HG03103 (cell line): ENCODE measurements at regions not wholly inside any gene's neighbourhood (a gene's known extent, or its start where the extent isn't known, plus 50 kb on each side); places are given as distances from the start of the nearest gene placed in this dataset.

Experiments used
- ATAC-seq: cut with Tn5 transposase; IDR thresholded peaks from one replicate; pipeline ENCODE4 v1.9.1; 2021; ENCODE audit warnings: low read depth; ENCODE audit not compliant: unreplicated experiment

DNA sequence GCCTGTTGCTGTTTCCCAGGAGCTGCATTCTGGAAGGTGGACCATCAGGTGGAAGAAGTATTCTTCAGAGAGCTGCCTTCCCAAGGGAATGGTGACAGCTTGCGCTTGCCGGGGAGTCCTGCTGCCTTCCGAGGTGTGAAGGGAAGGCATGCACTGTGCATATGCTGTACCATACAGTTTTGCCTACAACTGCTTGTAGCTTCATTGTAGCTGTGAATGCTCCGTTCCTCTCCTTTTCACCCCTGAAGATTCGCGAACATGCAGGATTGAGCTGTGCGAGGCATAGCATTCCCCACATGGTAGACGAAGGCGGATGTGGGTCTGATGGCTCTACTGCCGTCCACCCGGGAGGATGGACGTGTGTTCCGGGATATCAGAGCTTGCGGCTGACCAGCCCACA is 243.2 kb upstream of the TSHZ3 start:
- no peak for ATAC-seq

DNA sequence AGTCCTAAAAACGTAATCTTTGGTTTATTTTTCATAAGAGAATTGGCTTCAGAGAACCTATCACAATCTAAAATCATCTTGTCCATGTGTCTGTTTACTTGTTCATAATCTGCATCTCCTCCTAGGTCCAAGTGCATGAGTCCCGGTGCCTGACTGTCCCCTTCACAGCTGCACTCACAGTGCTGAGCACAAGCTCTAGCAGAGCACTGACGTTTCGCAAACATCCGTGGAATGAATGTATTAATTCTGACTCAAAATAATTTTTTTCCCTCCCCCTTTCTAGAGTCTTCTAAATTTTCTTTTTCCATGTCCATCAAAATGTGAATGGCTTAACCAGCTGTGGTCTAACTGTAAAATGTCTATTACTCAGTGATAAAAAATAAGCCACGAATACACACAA is 245.5 kb upstream of the TSHZ3 start:
- ATAC-seq = no peak

DNA sequence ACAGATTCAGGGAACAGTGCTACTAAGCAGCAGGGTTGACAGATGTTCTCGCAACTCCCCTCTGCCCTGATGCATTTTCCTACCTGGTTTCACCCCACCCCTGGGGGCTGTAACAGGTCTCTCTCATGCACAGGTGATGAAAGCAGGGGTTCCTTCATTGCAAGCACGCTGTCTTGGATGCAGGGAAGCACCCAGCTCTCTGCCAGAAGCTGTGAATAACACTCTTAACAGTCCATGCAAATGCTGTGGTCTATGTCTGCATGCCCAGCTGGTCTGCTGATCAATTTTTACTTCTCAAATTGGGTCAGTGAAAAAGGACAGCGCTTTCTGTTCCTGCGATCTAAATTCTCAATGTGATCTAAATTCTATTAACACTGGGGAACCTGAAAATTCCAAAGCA is 246.3 kb upstream of the TSHZ3 start:
- ATAC-seq = no peak

DNA sequence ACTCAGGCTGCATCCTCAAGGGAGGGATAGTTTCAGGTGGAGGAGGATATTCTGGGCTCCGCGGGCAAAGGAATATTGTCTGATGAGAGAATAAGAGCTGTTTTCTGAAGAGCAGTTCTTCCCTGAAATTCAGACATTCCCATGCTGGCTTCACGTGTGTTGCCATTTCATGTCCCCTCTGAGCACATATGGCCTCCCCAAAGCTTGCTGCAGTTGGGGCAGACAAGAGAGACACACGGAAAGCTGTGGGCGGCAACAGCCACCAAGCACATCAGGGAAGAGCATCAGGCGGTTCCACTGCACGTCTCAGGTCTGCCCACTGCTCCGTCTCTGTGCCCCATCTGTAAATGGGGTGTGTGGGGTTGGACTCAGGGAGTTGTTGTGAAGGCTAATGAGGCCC is 247.5 kb upstream of the TSHZ3 start:
- ATAC-seq = no peak

DNA sequence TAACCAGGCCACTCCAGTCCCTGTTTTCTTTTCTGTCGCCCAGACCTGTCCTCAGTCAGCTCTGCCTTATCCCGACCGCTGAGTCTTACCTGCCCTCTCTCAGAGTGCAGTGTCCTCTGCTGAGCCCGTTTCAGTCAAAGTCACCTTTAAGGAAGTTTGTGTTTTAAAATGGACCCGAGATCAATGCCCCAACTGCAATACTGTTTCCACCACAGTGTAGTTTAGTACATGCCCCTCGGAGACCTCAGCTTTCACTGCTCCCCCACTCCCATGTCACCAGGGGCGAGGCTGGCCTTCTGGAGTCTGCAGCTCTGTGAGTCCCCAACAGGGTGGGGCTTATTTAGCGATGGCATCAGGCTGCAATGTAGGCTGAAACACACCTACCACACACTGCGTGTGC is 248.4 kb upstream of the TSHZ3 start:
- no peak for ATAC-seq

DNA sequence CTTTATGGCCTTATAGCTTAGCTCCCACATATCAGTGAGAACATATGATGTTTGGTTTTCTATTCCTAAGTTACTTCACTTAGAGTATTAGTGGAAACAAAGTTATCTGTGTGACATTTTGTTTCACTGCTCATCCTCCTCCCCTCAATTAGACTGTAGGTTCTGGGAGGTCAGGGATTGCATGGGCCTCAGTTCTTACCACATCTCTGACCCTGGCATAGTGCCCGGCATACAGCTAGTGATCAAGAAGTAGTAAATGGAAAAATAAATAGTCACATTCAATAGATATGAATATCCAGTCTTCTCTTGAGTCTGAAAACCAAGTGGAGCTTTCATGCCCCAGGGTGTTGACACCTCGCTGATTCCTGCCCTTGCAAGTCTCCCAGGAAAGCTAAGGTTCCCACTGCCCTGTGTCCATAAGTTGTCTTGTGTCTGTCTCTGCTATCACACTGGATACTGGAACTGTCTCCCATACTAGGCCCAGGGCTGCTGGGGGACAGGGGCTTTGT is 249.5 kb upstream of the TSHZ3 start:
- no peak for ATAC-seq

DNA sequence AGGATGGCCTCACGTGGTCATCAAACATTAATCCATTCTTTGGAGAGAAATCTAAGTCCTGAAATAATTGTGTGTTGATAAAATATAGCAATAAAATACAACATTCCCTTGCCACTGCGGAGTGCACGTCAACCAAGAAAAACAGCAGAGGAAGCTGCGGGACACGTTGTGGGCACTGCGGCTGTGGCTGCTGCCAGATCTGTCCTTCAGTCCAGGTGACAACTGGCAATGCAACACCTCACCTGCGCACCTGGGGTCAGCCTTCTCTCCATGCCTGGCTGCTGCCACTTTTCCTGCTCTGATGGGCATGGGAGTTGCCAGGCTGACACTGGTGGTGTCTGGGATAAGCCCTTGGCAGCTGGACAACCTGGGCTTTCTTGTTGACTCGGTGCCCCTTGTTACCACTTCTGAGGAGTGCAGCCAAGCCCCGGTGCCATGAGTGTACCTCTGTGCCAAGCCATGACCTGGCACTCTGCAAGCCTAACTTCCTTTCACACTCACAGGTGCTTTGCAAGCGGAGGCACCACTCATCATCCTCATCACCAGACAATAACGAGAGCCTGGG is 251.6 kb upstream of the TSHZ3 start:
- ATAC-seq = no peak

DNA sequence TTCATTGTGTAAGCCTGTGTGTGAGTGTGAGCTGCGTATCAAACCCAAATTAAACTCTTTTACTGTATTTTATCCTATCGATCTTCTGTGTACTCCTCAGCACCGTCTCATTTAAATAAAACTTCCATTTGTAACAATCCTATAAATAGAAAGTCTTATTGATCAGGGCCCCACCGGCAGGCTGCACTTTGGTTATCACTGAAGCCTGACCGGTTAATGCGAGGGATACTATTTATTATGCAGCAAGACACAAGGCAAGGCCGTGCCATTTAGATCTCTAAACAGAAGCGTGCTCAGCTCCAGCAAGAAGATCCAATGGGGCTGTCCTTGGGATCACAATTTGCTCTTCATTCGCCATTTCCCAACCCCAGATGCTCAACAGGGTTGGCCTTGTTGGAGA is 252.6 kb upstream of the TSHZ3 start:
- ATAC-seq = no peak

DNA sequence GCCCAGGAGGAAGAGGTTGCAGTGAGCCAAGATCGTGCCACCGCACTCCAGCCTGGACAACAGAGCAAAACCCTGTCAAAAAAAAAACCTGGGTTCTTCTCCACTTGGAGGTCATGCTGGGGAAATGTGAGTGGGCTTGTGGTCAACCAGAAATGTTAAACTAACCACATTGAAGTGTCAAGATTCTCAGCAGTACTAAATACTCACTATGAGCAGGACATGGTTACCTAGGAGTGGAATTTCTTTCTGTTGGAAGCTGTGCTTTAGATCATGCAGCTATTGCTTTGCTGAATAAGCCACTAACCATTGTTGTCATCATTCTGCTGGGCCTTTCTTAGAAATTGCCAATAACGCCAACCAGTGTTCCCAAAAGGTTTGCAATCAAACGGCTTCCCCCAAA is 253.3 kb upstream of the TSHZ3 start:
- ATAC-seq = no peak

DNA sequence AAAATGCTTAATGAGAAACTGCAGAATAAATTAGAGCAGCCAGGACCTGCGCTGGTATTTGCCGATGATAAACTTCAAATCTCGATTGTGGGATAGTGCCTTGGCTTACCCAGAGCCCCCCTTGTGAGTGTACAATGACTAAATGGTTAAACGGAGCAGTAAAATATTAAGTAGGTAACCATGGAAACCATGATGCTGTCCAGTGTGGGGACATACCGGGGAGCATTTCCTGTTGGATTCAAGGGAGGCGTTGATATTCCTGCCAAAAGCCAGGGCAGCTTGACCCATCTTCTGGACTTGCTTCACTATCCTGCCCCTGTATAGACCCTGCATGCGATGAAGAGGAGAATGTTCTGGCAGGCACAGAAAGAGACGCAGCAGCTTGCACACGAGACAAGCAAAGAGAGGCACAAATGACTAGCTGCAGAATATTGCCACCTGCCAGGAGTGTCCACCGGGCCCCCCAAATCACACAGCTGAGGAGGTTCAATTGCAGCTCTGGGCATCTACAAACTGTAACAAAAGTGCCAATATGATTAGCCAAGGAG is 255.3 kb upstream of the TSHZ3 start:
- no peak for ATAC-seq

DNA sequence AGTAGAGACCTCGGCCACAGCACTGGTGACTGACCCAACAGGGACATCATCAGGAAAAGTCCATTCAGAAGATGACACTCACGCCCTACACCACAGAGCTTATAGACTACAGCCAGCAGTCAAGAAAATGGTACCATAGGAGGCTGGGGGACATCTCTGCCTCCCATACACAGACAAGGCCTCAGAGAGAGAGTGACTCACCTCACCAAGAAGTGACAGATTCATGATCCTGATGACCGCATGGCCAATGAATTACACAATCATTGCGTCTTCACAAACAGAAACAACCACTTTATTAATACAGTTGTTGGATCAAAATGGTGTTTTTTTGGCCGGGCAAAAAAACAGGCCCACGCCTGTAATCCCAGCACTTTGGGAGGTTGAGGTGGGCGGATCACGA is 260.8 kb upstream of the TSHZ3 start:
- no peak for ATAC-seq

DNA sequence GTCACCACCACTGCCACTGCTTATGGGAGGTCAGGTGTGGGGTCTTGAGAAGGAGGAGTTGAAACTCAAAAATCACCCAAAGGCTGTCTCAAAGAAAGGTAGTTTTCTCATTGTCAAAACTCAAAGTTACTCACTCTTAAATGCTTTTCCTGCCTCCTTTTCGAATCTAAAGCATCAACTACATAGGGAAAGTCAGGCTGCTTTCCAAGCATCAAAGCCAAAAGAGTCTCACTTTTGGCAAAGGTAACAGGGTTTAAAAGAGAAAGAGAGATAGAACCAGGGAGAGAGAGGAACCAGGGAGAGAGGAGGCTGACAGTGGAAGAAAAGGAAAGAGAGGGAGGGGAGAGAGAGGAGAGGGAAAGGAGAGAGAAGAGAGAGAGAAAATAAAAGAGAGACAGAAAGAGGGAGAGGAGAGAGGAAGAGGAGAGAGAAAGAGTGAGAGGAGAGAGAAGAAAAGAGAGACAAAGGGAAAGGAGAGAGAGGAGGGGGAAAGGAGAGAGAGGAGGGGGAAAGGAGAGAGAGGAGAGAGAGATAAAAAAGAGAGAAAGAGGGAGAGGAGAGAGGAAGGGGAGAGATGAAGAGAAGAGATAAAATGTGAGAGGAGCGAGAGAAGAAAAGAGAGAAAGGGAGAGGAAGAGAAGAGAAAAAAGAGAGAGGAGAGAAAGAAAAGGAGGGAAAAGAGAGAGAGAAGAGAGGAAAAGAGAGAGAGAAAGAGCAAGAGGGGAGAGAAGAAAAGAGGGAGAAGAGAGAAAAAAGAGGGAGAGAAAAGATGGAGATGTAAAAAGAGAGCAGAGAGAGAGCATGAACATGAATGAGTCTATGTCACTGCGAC is 262.0 kb upstream of the TSHZ3 start:
- no peak for ATAC-seq

DNA sequence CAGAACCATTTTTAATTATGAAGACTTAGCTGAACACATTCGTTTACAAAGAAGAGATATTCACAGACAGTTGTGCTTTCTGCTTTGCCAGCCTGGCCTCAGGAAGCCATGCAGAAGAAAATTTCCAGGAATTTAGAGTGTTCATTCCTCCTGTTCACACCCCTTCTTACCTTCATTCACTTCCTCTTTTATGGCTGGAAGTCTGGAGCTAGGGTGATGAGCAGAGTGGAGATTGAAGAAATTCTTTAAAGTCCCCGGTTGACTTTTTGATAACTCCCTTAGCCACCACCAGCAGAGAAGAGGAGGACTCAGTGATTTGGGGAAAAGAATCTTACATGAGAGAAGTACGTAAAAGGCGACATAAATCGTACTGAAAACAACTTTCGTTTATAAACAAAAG is 263.6 kb upstream of the TSHZ3 start:
- ATAC-seq = no peak

DNA sequence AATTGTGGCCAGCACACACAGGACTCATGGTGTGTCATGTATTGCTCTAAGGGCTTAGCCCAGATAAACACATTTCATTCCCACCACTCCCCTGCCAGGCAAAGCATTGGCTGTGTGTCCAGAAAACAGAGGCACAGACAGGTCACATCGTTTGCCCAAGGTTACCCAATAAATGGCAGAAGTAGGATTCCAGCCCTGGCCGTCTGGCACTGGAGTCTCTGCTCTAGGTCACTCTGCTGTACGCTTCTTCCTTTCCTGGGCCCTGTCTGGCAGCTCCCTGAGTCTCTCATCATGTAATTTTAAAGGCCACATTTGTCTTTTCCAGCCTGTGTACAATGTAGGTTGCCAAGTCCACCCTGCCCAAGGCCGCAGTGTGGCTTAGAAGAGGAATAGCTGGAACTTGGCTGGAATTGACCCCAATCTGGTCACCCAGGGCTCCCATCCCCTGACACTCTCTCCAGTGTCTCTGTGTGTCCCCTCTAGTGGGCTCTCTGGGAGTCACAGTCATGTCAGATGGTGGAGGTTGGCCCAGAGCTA is 264.5 kb upstream of the TSHZ3 start:
- ATAC-seq = no peak

DNA sequence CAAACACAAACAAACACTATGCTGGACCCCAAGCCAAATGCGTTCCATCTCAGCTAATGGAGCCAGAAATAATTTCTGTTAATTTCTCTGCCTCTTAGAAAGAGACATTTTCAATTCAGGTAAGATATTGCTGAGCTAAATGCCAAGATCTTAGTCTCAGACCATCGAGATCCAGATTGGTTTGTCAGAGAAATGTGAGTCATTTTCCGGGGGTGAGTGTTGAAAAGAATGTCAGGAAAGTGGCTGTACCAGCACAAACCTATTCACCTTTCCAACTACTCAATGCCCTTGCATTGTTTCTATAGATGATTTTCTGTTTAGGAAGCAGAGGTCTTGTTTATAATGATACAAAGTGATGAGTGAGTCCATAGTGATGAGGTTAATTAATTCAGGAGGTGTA is 266.8 kb upstream of the TSHZ3 start:
- ATAC-seq = no peak

DNA sequence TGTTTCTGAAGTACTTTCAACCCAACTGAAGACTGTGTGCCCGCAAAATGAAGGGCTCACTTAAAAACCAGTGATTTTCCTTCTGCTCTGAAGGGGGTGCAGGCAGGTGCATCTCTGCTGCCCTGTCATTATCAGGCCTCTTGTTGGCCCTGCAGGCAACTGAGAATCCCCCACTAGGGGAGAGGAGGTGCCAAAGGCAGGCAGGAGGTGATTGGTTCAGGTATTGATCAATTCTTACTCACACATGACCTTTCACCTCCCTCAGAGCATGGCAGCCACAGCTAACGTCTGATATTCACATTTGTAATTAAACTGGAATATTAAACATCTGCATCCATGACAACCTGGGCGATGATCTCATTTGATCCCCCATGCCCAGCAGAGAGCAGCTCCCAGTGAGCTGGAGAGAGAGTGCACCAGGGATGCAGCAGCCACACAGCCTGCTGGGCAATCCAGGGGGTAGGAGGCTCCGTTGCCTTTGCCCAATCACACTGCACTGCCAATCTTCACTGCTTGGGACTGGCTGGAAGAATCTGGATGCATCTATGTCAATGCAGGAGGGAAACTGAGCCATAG is 267.9 kb upstream of the TSHZ3 start:
- ATAC-seq = no peak

DNA sequence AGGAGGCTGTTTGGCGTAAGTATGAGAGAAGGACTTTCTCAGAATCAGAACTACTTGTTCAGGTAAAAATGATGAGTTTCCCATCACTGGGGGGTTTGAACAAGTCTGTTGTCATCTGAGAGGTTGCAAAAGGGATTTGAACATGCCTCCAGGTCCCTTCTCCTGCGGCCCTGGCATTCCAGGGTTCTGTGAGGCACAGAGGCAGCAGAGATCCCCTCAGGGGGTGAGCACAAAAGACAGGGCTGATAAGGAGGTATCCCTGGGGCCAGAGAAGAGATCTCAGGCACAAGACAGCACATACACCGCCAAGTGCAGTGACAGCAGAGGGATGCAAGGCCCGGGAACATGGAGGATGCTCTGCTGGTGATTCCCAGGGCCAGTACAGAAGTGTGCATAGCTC is 275.8 kb upstream of the TSHZ3 start:
- no peak for ATAC-seq

DNA sequence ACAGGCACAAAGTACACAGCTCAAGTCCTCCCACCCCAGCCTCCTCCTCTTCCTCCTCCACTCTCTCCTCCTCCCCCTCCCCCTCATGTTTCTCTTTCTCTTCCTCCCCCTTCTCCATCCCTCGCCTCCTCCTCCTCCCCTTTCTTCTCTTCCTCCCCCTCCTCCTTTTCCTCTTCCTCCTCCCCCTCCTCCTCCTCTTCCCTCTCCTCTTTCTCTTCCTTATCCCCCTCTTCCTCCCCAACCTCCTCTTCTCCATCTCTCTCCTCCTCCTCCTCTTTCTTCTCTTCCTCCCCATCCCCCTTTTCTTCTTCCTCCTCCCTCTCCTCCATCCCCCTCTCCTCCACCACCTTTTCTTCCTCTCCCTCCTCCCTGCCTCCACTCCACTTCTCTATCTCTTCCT is 276.3 kb upstream of the TSHZ3 start:
- ATAC-seq = no peak

DNA sequence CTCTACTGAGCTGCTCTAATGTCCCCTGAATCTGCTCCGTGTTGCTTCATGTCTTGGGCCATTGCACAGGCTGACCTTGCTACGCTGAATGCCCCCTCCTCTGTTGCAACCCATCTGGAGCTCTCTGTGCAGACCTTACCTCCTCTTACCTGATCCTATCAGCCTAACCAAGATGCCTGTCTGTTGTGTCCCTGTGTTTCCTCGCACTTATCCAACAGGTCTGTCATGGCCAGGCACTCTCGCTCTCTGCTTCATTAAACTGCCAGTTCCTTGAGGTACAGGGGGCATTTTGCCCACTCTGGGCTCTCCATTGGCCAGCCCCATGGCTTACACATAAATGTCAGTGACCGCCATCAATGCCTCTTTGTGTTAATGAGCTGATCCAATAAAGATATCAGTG is 277.7 kb upstream of the TSHZ3 start:
- ATAC-seq = no peak

DNA sequence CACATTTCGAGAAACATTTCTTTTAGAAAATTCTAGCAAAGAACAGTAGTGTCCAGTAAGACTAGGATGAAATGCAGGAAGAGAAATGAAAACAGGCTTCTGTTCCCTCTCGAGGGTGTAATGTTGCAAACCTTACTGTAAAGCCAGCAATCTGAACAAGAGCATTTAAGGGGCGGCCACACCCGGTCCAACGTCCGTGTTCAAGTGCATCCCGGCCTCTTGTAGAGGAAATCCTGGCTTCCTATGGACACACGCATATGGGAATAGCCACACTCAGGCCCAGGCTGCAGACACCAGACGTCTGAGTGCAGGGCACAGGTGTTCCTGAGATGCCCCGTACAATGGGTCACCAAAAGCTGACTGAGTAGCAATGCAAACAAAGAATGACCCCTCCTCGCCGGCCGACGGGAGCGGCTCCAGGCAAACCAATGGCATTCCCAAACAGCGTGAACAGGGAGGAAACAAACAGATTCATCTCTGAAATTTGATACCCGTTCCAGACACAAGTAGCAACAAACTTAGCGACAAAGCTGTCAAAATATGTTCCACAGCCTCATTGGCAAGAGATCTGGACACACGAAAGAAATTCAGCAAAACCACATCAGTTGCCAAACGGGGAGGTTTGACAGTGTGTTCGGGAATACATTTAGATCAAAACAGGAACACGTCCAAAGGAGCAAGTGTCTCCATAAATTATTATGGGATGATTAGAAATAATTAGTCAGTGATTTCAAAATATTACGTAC is 278.6 kb upstream of the TSHZ3 start:
- ATAC-seq = no peak
